HG03342 (cell line): ENCODE measurements at regions not wholly inside any gene's neighbourhood (a gene's known extent, or its start where the extent isn't known, plus 50 kb on each side); places are given as distances from the start of the nearest gene placed in this dataset.

Experiments used
- ATAC-seq: cut with Tn5 transposase; IDR thresholded peaks from one replicate; pipeline ENCODE4 v1.9.1; 2021; ENCODE audit warnings: mild to moderate bottlenecking, moderate library complexity; ENCODE audit not compliant: unreplicated experiment

GRCh38 chr7:145293754-145294153 lies 457.9 kb upstream of the TPK1 start:
- no peak for ATAC-seq

GRCh38 chr7:145293228-145293701 lies 457.4 kb upstream of the TPK1 start:
- ATAC-seq = no peak

- no peak for ATAC-seq
Measured at GRCh38 chr7:145289384-145289783, 453.5 kb upstream of the TPK1 start.

- no peak for ATAC-seq
Measured at GRCh38 chr7:145276118-145276517, 440.3 kb upstream of the TPK1 start.

GRCh38 chr7:145269418-145270161 lies 433.7 kb upstream of the TPK1 start:
- no peak for ATAC-seq

- no peak for ATAC-seq
Measured at GRCh38 chr7:145265180-145265579, 429.3 kb upstream of the TPK1 start.

GRCh38 chr7:145263886-145264285 lies 428.0 kb upstream of the TPK1 start:
- ATAC-seq = peak; percentile 75

GRCh38 chr7:145252031-145252430 lies 416.2 kb upstream of the TPK1 start:
- ATAC-seq = no peak

- ATAC-seq = no peak
Measured at GRCh38 chr7:145224775-145225174, 388.9 kb upstream of the TPK1 start.

- no peak for ATAC-seq
Measured at GRCh38 chr7:145219461-145219860, 383.6 kb upstream of the TPK1 start.

GRCh38 chr7:145216866-145217265 lies 381.0 kb upstream of the TPK1 start:
- ATAC-seq = no peak

- no peak for ATAC-seq
Measured at GRCh38 chr7:145212050-145212449, 376.2 kb upstream of the TPK1 start.

GRCh38 chr7:145211211-145211610 lies 375.4 kb upstream of the TPK1 start:
- no peak for ATAC-seq

- ATAC-seq = no peak
Measured at GRCh38 chr7:145193951-145194350, 358.1 kb upstream of the TPK1 start.

GRCh38 chr7:145184956-145185355 lies 349.1 kb upstream of the TPK1 start:
- ATAC-seq = no peak

GRCh38 chr7:145183069-145183468 lies 347.2 kb upstream of the TPK1 start:
- ATAC-seq = no peak

- ATAC-seq = no peak
Measured at GRCh38 chr7:145175366-145175765, 339.5 kb upstream of the TPK1 start.

- ATAC-seq = no peak
Measured at GRCh38 chr7:145169908-145170307, 334.1 kb upstream of the TPK1 start.

- ATAC-seq = no peak
Measured at GRCh38 chr7:145168879-145169278, 333.0 kb upstream of the TPK1 start.

- no peak for ATAC-seq
Measured at GRCh38 chr7:145168427-145168826, 332.6 kb upstream of the TPK1 start.

GRCh38 chr7:145156834-145157233 lies 321.0 kb upstream of the TPK1 start:
- no peak for ATAC-seq

- ATAC-seq = no peak
Measured at GRCh38 chr7:145152589-145152988, 316.7 kb upstream of the TPK1 start.

- no peak for ATAC-seq
Measured at GRCh38 chr7:145151676-145152075, 315.8 kb upstream of the TPK1 start.
